ENCODE measurements at regions not wholly inside any gene's neighbourhood (a gene's known extent, or its start where the extent isn't known, plus 50 kb on each side); places are given as distances from the start of the nearest gene placed in this dataset.
"Not testable (repeated sequence)": the region's sequence is repeated elsewhere in the genome, so short reads cannot be mapped to it uniquely, and the experiment has no call there.

DNA sequence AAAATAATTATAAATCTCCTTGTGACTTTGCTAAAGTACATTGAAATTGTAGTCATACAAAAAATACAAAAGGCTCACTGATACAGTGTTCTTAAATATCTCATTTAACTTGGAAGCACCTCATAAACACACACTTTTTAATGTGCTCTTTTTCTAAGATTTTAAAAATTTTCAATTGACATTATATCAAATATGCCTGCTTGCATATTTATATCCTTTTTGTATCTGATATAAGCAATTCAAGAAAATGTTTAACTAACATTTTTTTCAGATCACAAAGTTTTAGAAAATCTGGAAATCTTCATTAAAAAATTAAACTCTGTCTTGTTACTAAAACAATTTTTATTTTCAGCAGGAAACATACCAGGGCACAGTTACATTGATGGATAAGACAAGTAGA lies 661.5 kb downstream of the REEP3 start:
- DNase-seq (ENCODE audit: low read depth), result no peak

- no peak for DNase-seq (ENCODE audit: low read depth)
Measured at GRCh38 chr10:64191286-64191685, 670.1 kb downstream of the REEP3 start.

DNA sequence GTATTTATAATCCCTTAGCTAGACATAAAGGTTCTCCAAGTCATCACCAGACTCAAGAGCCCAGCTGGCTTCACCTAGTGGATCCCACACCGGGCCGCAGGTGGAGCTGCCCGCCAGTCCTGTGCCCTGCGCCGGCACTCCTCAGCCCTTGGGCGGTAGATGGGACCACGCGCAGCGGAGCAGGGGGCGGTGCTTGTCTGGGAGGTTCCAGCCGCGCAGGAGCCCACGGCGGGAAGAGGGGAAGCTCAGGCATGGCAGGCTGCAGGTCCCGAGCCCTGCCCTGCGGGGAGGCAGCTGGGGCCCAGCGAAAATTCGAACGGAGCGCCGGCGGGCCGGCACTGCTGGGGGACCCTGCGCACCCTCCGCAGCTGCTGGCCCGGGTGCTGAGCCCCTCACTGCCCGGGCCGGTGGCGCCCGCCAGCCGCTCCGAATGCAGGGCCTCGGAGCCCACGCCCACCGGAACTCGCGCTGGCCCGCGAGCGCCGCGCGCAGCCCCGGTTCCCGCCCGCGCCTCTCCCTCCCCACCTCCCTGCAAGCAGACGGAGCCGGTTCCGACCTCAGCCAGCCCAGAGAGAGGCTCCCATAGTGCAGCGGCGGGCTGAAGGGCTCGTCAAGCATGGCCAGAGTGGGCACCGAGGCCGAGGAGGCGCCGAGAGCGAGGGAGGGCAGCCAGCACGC lies 675.6 kb downstream of the REEP3 start:
- DNase-seq (ENCODE audit: low read depth), result no peak

DNA sequence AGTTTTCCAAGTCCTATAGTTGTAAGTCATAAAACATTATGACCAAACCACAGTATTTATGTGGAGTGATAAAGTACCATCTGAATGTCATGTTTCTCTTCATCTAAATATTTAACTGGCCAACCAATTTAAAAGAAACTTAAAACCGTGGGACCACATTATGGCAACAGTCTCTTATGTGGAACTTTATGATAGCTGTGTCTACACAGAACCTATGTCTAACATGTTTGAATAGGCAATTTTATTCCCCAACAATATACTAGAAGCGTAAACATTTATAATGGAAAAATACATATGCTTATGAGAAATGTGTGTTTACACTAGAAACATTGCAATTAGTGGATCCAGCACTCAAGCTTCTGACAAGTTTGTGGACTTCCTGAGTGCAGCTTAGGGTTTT lies 680.7 kb downstream of the REEP3 start:
- no peak for DNase-seq (ENCODE audit: low read depth)

DNA sequence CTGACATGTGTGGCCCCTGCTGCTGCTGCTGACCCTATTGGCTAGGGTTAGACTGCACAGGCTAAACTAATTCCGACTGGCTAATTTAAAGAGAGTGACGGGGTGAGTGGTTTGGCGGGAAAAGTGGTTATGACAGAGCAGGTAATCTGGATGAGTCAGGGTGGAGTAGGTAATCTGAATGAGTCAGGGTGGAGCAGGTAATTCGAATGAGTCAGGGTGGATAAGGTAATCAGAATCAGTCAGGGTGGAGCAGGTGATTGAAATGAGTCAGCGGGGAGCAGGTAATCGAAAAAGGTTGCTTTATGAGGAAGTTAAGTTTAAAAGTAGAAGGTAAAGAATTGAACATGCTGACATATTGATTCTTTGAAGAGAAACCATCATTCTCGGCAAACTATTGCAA lies 683.3 kb downstream of the REEP3 start:
- not testable (repeated sequence) for DNase-seq (ENCODE audit: low read depth)

DNA sequence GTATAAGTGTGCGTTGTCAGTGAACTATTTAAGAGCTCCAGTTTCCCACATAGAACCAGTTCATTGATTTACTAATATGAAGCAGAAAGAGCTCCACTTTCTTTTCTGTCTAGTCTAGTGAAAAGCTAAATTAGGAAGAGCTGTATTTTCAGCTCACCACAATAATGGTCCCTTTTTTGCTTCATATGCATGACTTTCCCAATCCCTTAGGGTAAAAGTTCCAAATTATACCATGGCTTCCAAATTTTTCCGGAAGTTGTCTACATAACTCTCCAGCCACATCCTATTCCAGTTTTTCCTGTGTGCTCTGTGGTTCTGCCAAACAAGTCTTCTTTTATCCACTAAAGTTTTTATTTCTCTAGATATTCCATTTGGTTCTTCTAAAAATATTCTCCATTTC lies 685.2 kb downstream of the REEP3 start:
- DNase-seq (ENCODE audit: low read depth), result no peak

DNA sequence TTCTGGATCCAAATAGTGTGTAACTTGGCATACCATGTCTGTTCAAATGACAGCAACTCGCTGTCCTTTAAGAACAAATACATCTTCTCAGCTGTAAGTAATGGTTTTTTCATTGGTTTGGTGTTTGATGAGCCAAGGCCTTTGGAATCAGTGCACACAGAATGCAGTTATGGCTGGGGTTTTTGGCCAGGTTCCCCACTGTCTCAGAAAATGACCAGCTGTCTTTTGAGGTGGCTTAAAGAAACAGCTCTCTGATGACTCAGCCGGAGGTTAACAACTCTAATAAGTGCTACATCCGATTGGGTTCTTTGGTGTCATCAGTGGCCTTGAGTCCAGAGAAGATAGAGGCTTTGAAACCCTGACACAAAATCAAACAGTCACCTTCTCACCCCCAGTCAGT lies 688.4 kb downstream of the REEP3 start:
- peak; percentile 82 for DNase-seq (ENCODE audit: low read depth)

DNA sequence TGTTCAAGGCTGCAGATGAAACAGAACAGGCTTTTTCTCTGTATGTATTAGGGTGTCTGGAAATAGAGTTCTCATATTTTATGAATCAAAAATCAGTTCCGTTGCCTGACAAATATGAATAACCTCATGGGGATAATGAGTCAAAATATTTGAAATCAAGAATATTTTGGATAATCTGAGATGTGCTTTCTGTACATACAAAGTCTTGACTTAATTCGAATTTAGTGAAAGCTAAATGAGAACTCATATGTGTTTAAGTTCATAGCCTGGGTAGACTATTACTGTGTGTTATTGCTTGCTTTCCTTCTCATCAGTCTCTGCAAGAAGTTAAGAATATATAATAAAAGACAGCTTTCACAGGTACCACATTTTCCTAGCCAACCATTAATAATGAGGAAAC lies 689.0 kb downstream of the REEP3 start:
- no peak for DNase-seq (ENCODE audit: low read depth)

- DNase-seq (ENCODE audit: low read depth), result peak; percentile 12
Measured at GRCh38 chr10:64211466-64211865, 690.3 kb downstream of the REEP3 start.

DNA sequence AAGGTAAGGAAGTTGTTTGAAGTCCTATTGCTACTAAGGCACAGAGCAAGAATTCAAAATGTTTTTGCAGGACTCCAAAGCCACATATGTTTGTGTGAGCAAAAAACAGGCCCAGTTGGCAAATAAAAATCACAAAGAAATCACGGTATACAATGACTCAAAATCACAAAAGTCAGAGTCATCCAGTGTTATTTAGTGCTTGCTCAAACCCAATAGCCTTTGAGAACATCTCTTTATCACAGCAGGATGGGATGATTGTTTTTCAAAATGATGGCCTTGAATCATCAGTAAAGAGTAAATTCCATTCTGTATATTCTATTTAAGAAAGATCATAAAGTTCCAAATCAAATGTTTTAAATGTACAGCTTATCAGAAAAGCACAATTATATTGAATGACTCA lies 693.9 kb downstream of the REEP3 start:
- DNase-seq (ENCODE audit: low read depth), result no peak

DNA sequence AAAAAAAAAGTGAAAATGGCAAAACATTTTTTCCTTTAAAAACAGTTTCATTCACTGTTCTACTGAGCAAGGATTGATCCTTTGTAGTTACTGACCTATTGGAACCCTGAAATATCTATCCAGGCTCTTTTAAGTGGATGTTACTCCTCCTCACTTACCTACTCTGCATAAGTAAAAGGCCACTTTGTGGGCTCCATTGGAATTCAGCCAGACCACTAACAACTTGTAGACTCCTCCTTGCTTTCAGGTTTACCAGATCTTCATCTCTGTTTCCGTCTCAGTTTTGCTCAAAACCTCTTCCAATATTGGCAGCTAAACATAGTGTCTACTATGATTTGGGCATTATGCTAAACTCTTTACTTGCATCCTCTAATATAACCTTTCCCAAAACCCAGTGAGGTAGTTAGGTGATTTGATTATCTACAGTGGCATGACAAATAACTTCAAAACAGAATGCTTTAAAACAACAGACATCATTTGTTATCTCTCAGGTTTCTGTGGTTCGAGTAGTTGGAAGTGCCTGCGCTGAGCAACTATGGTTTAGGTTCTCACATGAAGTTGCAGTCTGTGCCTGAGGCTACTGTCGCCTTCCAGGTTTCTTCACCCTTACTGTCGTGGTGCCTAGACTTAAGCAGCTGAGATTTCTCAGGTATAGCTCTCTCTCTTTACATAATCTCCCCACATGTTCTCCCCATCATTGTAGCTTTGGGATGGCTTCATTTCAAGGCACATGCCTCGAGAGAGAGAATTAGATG lies 698.2 kb downstream of the REEP3 start:
- no peak for DNase-seq (ENCODE audit: low read depth)

GRCh38 chr10:64234489-64234888 lies 713.3 kb downstream of the REEP3 start:
- no peak for DNase-seq (ENCODE audit: low read depth)

GRCh38 chr10:64257704-64258103 lies 736.5 kb downstream of the REEP3 start:
- no peak for DNase-seq (ENCODE audit: low read depth)

DNA sequence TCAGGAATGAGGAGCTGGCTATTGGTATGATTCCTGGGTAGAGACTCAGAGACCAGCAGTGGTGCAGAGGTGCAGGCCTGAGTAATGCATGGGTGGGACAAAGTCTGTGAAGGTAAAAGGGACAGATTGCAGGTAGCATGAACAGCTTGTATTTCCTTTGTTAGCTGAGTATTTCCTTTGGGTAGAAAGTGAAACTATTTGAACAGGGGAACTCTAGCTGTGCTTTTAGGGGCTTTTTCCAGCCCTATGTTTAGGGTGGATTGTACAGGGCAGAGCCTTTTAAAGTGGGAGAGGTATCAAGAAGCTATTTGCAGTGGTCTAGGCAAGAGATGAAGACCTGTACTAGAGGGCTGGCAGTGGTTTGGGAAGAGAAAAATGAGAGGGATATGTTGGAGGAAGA lies 739.9 kb downstream of the REEP3 start:
- DNase-seq (ENCODE audit: low read depth), result no peak

DNA sequence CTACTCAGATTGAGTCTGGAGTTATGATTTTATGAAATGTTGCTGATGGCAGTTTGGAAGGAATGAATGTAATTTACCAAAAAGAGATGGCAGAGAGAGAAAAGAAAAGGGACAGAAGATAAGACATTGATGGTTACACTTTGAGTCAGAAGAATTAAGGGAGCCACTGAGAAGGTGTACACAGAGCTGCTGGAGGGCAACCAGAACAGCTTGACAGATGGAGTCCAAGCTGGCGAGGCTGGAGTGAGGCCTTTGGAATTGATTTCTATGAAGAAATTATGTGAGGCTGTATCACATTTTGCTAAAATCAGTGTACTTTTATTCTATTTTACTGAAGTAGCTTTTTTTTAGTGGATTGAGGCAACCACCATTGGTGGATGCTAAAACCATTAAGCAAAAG lies 740.5 kb downstream of the REEP3 start:
- DNase-seq (ENCODE audit: low read depth), result no peak

DNA sequence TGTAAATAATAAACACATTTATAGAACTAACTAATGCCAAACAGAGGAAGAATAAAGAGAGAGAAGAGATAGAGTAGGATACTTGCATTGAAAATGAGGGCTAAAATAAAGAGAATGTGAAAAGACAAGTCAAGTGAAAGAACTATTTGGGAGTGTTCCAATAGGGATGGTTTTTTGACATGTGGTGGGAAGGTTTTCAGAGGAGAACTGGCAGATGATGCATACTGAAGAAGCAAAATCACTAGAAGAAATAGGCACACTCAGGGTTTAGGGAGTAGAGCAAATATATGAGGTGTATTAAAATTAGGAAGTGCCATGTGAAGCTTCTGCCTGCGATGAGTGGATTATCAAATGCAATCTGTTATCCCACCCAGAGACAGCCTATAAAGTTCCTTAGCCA lies 744.8 kb downstream of the REEP3 start:
- DNase-seq (ENCODE audit: low read depth), result no peak

DNA sequence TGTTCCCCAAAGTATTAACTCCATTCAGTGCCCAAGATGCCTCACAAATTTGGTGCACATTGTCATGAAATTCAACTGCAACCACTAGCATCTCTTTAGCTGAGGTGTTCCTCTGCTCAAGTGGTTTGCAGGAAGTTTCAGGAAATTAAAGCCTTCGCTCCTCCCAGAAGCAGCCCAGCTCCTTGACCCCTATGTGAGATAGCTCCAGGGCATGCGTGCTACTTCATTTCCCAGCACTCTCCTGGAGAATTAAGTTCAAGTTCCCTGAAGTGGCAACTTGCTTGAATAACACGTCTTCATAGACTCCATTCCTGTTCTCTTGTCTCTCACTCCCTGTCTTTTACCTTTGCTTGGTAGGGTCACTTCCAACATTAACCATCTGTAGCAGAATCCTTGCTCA lies 750.3 kb downstream of the REEP3 start:
- DNase-seq (ENCODE audit: low read depth), result no peak

- no peak for DNase-seq (ENCODE audit: low read depth)
Measured at GRCh38 chr10:64271983-64272382, 750.8 kb downstream of the REEP3 start.

GRCh38 chr10:64275001-64275400 lies 753.8 kb downstream of the REEP3 start:
- no peak for DNase-seq (ENCODE audit: low read depth)

GRCh38 chr10:64275774-64276173 lies 754.6 kb downstream of the REEP3 start:
- no peak for DNase-seq (ENCODE audit: low read depth)

DNA sequence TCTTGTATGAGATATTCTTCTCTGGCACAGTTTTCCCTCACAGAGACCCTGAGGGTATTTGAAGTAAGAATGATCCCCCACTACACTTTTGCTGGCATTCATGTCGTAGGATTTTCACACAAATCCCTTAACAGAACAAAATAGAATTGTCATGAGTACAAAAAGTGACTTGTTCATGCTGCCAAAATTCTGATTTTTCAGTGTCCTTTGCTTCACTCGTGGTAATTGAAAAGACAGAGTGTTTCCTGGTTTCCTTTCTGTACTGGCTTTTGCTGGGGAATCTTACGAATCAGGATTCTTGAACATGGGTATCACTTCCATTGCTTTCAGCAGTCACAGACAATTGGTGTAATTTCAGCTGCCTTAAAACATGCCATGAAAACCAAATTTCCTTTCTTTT lies 756.3 kb downstream of the REEP3 start:
- DNase-seq (ENCODE audit: low read depth), result no peak

GRCh38 chr10:64283621-64284020 lies 762.4 kb downstream of the REEP3 start:
- DNase-seq (ENCODE audit: low read depth), result no peak

- DNase-seq (ENCODE audit: low read depth), result no peak
Measured at GRCh38 chr10:64286533-64286932, 765.3 kb downstream of the REEP3 start.
